GM10248 (cell line): ENCODE measurements at regions not wholly inside any gene's neighbourhood (a gene's known extent, or its start where the extent isn't known, plus 50 kb on each side); places are given as distances from the start of the nearest gene placed in this dataset.

Experiments
- CTCF ChIA-PET: fragments of 300-600 bp; sonication (Branson Sonifier 250); formaldehyde crosslinking; extraction: SDS; loops from one replicate; lab custom pipeline; 2021; ENCODE audit warnings: antibody characterized with exemption; lab: Yijun Ruan, JAX
- POLR2A ChIA-PET: fragments of 350-650 bp; sonication (Branson Sonifier 250); formaldehyde crosslinking; extraction: SDS; loops from one replicate; lab custom pipeline; 2020; ENCODE audit warnings: antibody characterized with exemption; lab: Yijun Ruan, JAX
- DNase-seq: peaks from one replicate; pipeline ENCODE4 v3.0.0; 2012; ENCODE audit errors: extremely low spot score
- CTCF ChIP-seq: IDR thresholded peaks from 2 replicates; pipeline ENCODE4 v1.5.1; 2012; ENCODE audit warnings: mild to moderate bottlenecking, low read depth; ENCODE audit errors: extremely low read depth, missing control alignments, control extremely low read depth

- POLR2A ChIA-PET, result no interaction called here
- CTCF ChIA-PET, result no interaction called here
- TF ChIP-seq CTCF, result no peak
- peak; percentile 3 for DNase-seq
These were observed 91.7 kb upstream of the PHOX2B start for GRCh38 chr4:41839916-41840854.

- no peak for TF ChIP-seq CTCF
- DNase-seq, result no peak
- ChIA-PET CTCF (interaction anchor here (1.4 kb wide), 1 partner anchor 195 kb away, joined by 3 read pairs; no protein-coding TSS in a partner anchor), POLR2A (no interaction called here)
These were observed 90.1 kb upstream of the PHOX2B start for GRCh38 chr4:41838590-41838989.

- DNase-seq, result no peak
- TF ChIP-seq CTCF, result no peak
- POLR2A ChIA-PET, result no interaction called here
- CTCF ChIA-PET, result no interaction called here
These were observed 86.9 kb upstream of the PHOX2B start for GRCh38 chr4:41835321-41835995.

GRCh38 chr4:41832961-41833360 is 84.4 kb upstream of the PHOX2B start:
- CTCF ChIA-PET, result interaction anchor here (1.8 kb wide), 1 partner anchor 13 kb away, joined by 5 read pairs; no protein-coding TSS in a partner anchor
- no peak for TF ChIP-seq CTCF
- no peak for DNase-seq
- POLR2A ChIA-PET, result no interaction called here

- ChIA-PET CTCF (no interaction called here), POLR2A (no interaction called here)
- DNase-seq, result no peak
- TF ChIP-seq CTCF, result no peak
These were observed 73.8 kb upstream of the PHOX2B start for GRCh38 chr4:41822325-41822724.

DNA sequence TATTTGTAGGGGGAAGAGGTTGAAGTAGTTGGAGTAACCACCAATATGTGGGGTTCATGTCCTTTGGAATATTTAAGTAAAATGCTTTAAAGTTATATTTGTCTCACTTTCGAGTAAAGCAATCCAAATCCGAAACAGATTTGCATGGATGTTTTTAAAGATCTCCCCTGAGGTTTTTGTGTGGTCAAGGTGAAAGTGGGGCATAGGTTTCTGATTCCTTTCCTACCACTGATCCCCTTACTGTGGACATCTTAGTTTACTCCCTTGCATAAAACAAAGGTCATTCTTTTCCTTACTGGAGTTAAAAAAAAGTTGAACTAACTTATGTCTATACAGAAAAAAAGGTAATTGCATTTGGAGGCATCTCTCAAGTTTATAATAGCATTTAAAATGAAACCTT is 71.9 kb upstream of the PHOX2B start:
- no peak for DNase-seq
- TF ChIP-seq CTCF, result no peak
- ChIA-PET POLR2A (no interaction called here), CTCF (interaction anchor here (1.1 to 1.3 kb wide), 2 partner anchors 12 to 63 kb away, joined by 3 to 5 read pairs; no protein-coding TSS in a partner anchor)
